ENCODE measurements at regions not wholly inside any gene's neighbourhood (a gene's known extent, or its start where the extent isn't known, plus 50 kb on each side); places are given as distances from the start of the nearest gene placed in this dataset.

DNA sequence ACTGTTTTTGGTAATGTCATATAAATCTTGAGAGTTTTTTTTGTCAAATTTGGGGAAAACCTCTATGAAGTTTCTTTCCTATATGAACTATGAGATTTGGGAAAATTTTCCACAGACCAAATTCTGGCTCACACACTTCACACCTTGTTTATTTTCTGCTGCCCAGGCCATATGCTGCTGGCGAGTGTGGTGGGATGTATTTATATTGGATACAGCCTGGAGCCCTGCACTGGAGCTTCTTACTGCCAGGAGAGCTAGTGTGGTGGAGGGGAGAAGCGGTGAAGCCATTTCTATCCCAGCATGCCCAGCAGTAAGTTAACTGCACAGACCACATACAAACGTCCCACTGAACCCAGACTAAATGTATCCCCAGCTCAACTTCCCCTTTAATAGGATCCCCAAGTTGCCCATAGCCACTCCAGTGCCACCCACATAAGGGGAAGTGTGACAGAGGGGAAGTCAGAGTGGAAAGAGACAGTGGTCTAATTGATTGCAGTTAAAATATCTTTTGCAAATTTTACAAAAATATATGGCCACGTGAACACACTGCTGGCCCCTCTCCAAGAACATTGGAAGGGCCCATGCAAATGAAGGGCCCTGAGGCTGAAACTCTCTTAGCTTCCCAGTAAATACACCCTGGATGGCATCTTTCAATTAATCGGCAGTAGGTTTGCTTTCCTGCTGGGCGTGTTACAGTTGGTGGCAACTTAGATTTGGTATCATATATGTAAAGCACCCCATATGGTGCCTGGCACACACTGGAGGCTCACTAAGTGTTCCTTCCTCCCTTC is 146.6 kb upstream of the ITGA6 start:
- no peak for DNase-seq (ENCODE audit: low read depth)
- no peak overlapping the region for H3K4me3 ChIP-seq (ENCODE audit: low read depth, low read length)

GRCh38 chr2:172281648-172282570 is 145.5 kb upstream of the ITGA6 start:
- peak; percentile 54 for DNase-seq (ENCODE audit: low read depth)
- H3K4me3 ChIP-seq (ENCODE audit: low read depth, low read length): no peak overlapping the region

DNA sequence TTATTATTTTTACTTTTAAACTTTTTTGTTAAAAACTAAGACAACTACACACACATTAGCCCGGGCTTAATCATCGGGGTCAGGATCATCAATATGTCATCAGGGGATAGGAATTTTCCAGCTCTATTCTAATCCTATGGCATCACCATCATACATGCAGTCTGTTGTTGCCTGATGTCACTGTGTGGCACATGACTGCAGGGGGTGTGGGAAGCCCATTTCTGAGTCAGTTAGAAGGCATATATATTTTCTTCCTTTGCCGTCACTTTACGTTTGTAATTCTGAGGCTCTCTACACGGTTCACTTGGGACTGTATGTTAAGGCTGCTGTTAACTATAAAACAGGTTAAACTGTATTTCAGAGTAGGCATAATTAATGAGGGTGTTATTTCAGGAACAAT is 144.4 kb upstream of the ITGA6 start:
- DNase-seq (ENCODE audit: low read depth): peak; percentile 93
- no peak overlapping the region for H3K4me3 ChIP-seq (ENCODE audit: low read depth, low read length)

DNA sequence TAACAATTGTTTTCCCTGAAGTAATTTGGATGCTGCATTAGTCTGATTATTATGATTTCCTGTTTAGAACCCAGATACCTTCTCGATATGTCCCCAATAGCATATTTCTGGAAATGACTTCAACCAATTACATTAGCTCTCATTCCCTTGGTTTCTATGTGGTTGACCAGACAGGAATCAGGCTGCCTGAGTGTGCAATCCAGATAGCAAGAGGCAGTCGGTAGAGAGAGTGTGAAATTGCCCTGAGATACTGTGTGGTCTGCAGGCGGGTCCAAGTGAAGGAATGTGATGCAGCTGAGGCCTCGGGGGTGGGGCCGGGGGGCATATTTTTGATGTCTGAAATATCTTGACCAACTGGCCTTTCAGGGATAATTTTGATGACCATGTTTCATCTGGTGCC is 143.9 kb upstream of the ITGA6 start:
- no peak overlapping the region for H3K4me3 ChIP-seq (ENCODE audit: low read depth, low read length)
- DNase-seq (ENCODE audit: low read depth): peak; percentile 41

- no peak overlapping the region for H3K4me3 ChIP-seq (ENCODE audit: low read depth, low read length)
- DNase-seq (ENCODE audit: low read depth): no peak
Measured at GRCh38 chr2:172284209-172284608, 143.2 kb upstream of the ITGA6 start.

DNA sequence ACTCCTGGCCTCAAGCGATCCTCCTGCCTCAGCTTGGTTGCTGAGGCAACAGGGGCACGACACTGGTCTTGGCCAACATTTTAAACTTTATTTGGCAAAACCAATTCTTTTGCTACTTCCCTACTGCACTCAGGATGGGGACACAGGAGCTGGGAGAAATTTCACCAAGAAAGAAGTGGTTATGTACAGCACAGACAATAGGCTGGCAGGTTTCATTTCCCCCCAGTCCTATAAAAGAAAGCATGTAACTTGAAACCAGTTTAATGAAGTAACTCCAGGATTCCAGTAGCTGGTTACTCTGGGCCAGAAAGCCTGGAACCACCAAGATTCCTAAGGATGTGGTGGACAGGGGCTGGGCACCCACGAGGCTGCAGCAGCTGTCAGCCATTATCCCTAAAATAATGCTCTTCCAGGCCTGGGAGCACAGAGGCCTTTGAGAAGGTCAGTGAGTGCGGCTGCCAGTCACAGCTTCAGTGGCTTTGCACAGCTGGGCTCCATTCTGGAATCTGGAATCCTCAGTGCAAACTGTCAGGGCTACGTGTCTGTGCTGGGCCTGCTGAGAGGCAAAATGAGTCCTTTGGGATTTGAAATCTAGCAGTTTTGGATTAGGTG is 142.3 kb upstream of the ITGA6 start:
- peak; percentile 83 for DNase-seq (ENCODE audit: low read depth)
- H3K4me3 ChIP-seq (ENCODE audit: low read depth, low read length): no peak overlapping the region

GRCh38 chr2:172285760-172286159 is 141.6 kb upstream of the ITGA6 start:
- H3K4me3 ChIP-seq (ENCODE audit: low read depth, low read length): no peak overlapping the region
- no peak for DNase-seq (ENCODE audit: low read depth)

- no peak for DNase-seq (ENCODE audit: low read depth)
- no peak overlapping the region for H3K4me3 ChIP-seq (ENCODE audit: low read depth, low read length)
Measured at GRCh38 chr2:172287190-172287589, 140.2 kb upstream of the ITGA6 start.

DNA sequence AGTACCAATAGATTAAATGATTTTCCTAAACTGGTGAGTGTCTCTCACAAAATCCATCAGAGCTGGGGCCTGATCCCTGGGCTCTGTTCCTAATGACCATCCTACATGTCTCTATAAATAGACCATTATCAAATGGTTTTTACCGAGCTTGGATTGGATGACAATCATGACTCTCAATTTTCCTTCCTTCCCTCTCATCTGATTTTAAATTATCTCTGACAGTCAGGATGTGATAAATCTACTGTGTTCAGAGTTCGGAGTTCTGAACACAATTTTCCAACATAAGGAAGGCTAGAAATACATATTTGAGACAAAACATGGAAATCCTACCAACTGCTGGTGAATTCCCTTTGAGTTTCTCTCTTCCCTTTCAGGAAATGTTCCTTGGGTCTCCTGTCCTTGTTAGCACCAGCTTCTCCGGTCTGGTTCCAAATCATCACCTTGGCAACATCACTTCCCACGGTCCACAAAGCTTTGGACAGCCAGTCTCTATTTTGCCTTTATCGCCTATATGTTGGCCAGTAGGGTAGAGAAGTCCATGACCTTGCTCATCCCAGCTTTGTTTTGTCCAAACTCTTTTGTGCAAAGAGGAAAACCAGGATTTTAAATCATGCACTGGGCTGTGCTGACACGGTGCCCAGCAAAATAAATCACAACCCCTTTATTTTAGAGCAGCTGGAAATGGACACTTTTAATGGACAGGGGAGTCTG is 139.6 kb upstream of the ITGA6 start:
- no peak for DNase-seq (ENCODE audit: low read depth)
- H3K4me3 ChIP-seq (ENCODE audit: low read depth, low read length): no peak overlapping the region

DNA sequence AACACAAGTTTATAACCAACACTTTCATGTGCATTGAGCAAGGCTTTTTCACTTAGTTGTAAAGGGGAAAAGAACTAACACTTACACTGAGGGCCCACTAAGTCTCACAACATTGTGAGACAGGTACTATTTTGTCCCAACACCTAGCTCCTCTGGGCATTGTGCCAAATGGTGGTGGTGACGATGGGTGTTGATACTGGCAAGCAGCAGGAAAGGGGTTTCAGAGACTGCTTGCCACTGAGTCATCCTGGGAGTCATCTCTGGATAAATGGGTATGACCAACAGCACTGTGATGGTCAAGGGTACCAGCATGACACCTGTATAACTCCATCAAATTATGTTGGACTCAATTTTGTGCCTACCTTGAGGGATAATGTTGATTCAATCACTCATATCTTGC is 138.8 kb upstream of the ITGA6 start:
- H3K4me3 ChIP-seq (ENCODE audit: low read depth, low read length): no peak overlapping the region
- no peak for DNase-seq (ENCODE audit: low read depth)

- DNase-seq (ENCODE audit: low read depth): peak; percentile 40
- H3K4me3 ChIP-seq (ENCODE audit: low read depth, low read length): no peak overlapping the region
Measured at GRCh38 chr2:172293952-172294351, 133.4 kb upstream of the ITGA6 start.

DNA sequence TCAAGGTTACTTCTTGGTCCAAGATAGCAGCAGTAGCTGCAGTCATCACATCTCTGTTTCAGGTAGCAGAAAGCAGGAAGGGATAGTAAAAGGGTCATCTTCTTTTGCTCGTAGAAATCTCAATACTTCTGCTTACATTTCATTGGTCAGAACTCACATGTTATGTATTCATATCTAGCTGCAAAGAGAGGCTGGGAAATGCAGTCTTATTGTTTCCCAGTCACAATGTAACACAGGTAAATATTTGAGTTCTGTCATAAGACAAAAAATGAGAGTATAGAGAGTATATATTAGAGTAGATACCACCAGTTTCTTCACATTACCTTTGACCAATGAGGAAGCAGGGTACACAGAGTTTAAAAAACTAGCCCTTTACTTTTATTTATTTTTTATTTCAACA is 132.4 kb upstream of the ITGA6 start:
- DNase-seq (ENCODE audit: low read depth): no peak
- no peak overlapping the region for H3K4me3 ChIP-seq (ENCODE audit: low read depth, low read length)

DNA sequence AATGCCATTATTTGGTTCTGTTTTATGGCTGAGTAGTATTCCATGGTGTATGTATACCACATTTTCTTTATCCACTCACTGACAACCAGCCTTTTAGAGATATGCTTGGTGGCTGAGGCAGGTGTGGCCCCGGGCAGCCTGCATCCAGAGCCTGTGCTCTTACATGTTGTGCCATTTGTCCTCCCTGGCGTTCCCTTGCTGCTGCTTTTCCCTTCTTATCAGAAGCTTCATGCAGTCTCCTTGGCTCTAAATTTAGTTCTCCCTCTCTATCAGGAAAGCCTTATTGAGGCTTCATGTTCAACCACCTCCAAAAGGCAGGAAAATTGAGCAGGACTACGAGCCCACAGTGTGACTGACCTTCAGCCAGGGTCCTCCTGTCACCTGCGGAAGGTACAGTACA is 131.7 kb upstream of the ITGA6 start:
- DNase-seq (ENCODE audit: low read depth): no peak
- H3K4me3 ChIP-seq (ENCODE audit: low read depth, low read length): no peak overlapping the region

DNA sequence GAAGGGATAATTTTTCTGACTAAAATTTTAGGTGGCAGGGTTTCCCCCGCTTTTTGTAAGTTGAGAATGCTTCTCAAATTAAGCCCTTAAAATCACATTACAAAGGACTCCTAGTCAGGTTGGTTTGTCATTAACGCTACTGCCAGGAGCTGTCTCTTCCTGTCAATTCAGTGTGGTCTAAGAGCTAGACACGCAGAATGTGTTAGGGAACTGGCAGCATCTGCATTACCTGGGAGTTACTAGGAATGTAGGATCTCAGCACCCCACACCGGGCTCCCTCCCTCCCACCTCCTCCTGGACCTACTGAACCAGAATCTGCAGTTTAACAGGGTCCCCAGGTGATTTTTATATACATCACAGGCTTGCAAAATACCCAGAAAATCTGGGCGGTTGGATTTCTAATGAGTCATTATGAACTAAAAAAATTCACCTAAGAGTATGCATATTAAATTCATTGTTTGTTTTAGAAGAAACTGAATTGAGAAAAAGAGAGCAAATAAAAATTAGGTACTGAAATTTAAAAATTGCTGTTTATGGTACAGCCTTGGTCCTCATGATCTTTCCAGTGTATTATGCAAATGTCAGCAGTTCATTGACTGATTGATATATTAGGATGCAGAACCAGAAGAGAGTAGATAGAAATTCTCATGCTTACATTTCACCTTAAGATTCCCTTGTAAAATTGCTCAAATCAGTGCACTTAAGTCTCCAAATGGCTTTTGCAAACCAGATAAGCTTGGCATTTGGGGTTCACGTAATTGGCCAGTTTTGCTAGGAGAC is 130.9 kb upstream of the ITGA6 start:
- DNase-seq (ENCODE audit: low read depth): no peak
- H3K4me3 ChIP-seq (ENCODE audit: low read depth, low read length): no peak overlapping the region

GRCh38 chr2:172297531-172297930 is 129.9 kb upstream of the ITGA6 start:
- no peak overlapping the region for H3K4me3 ChIP-seq (ENCODE audit: low read depth, low read length)
- no peak for DNase-seq (ENCODE audit: low read depth)

GRCh38 chr2:172297950-172298349 is 129.4 kb upstream of the ITGA6 start:
- no peak overlapping the region for H3K4me3 ChIP-seq (ENCODE audit: low read depth, low read length)
- no peak for DNase-seq (ENCODE audit: low read depth)

DNA sequence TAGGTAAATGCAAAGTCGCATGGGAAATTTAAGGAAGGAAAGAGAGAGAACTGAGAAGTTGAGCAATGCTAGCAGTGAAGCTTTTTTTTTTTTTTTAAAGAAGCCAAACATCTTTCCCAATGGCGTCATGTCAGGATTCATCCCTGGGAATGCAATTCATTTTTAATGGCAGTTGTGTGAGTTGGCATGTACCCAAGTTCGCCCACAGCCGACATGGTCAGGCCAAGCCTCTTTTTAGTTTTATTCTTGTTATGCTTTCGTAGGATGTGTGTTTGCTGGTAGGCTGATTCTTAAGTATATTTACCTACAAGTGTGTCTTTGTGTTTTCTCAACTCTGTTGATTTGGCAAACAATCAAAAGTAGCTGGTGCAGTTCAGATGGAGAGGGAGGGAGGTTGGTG is 127.6 kb upstream of the ITGA6 start:
- no peak overlapping the region for H3K4me3 ChIP-seq (ENCODE audit: low read depth, low read length)
- peak; percentile 68 for DNase-seq (ENCODE audit: low read depth)

DNA sequence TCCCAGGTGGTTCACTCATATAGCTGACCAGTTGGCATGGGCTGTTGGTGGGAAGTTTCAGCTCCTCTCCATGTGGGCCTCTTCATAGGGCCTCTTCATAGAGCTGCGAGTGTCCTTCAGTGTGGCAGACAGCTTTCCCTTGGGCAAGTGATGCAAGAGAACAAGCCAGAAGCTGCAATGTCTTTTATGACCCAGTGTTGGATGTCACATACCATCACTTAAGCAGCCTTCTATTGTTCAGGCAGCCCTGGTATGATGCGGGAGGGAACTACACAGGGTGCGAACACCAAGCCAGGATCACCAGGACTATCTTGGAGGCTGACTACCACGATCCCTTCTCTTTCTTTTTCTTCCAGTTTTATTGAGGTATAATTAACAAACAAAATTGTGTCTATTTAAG is 126.5 kb upstream of the ITGA6 start:
- no peak for DNase-seq (ENCODE audit: low read depth)
- H3K4me3 ChIP-seq (ENCODE audit: low read depth, low read length): no peak overlapping the region

DNA sequence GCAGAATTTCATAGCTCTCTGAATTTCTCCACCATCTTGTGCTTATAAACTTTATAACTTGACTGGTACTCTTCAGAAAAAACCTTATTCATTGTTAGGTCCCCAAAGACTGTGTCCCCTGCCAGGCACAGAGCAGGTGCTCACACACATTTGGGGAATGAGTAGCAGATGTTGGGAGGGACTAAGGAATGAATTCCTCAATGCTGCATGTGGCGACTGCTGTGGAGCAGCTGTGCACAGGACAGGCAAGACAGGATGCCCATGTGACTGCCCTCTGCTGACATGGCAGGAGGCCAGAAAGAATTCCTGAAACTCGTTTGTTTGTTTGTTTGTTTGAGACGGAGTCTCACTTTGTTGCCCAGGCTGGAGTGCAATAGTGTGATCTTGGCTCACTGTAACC is 122.3 kb upstream of the ITGA6 start:
- peak; percentile 36 for DNase-seq (ENCODE audit: low read depth)
- H3K4me3 ChIP-seq (ENCODE audit: low read depth, low read length): no peak overlapping the region
